Endodermal cell (in vitro differentiated cells): ENCODE measurements at regions not wholly inside any gene's neighbourhood (a gene's known extent, or its start where the extent isn't known, plus 50 kb on each side); places are given as distances from the start of the nearest gene placed in this dataset.

Experiments
- DNase-seq: peaks from one replicate; pipeline ENCODE4 v3.0.0-alpha.2; 2017
- H3K27ac ChIP-seq: 2 replicates; pipeline ENCODE4 v1.5.1; 2013; ENCODE audit warnings: mild to moderate bottlenecking, low read depth, low read length, moderate library complexity
- H3K27me3 ChIP-seq: 2 replicates; pipeline ENCODE4 v1.6.1; 2013; ENCODE audit warnings: mild to moderate bottlenecking, low read length, moderate library complexity; ENCODE audit not compliant: insufficient read depth, control insufficient read depth, poor library complexity, severe bottlenecking
- H3K36me3 ChIP-seq: 2 replicates; pipeline ENCODE4 v1.7.0; 2013; ENCODE audit warnings: mild to moderate bottlenecking, low read length, moderate library complexity; ENCODE audit not compliant: control insufficient read depth, insufficient read depth
- H3K4me1 ChIP-seq: one replicate; pipeline ENCODE4 v1.7.0; 2013; ENCODE audit warnings: low read length; ENCODE audit not compliant: control insufficient read depth, insufficient read depth
- H3K4me3 ChIP-seq: 2 replicates; pipeline ENCODE4 v1.5.1; 2013; ENCODE audit warnings: mild to moderate bottlenecking, low read length, moderate library complexity
- H3K9ac ChIP-seq: 2 replicates; pipeline ENCODE4 v1.6.1; 2013; ENCODE audit warnings: mild to moderate bottlenecking, low read length, moderate library complexity; ENCODE audit not compliant: poor library complexity, severe bottlenecking; ENCODE audit errors: extremely low read depth
- H3K9me3 ChIP-seq: 2 replicates; pipeline ENCODE4 v1.6.1; 2013; ENCODE audit warnings: mild to moderate bottlenecking, low read length, moderate library complexity; ENCODE audit not compliant: control insufficient read depth
- H3K27ac Mint-ChIP-seq: 2 replicates; pipeline ENCODE4 v1.8.0; 2020; ENCODE audit warnings: mixed read lengths
- H3K27me3 Mint-ChIP-seq: 2 replicates; pipeline ENCODE4 v1.8.0; 2021; ENCODE audit warnings: mild to moderate bottlenecking, mixed read lengths; ENCODE audit not compliant: insufficient read depth
- H3K36me3 Mint-ChIP-seq: 2 replicates; pipeline ENCODE4 v1.8.0; 2020; ENCODE audit warnings: low read depth, mixed read lengths
- H3K4me1 Mint-ChIP-seq: 2 replicates; pipeline ENCODE4 v1.8.0; 2020; ENCODE audit warnings: mixed read lengths
- H3K4me3 Mint-ChIP-seq: 2 replicates; pipeline ENCODE4 v1.8.0; 2020; ENCODE audit warnings: mild to moderate bottlenecking, moderate library complexity, mixed read lengths
- H3K9me3 Mint-ChIP-seq: 2 replicates; pipeline ENCODE4 v1.8.0; 2020; ENCODE audit warnings: mild to moderate bottlenecking, mixed read lengths
- CTCF ChIP-seq: fragments of 200-600 bp; sonication (generic); conservative IDR thresholded peaks from 2 replicates; pipeline ENCODE4 v1.5.0; 2021; ENCODE audit warnings: antibody characterized with exemption, mild to moderate bottlenecking
- WGBS, 2 experiments: methylation state at CpG; one replicate each; pipeline versions ENCODE4 v1.1.5 to v1.1.7; 2013; ENCODE audit warnings: missing lambda C conversion rate in 2 of 2, mixed read lengths in 1 of 2; ENCODE audit not compliant: insufficient coverage in 1 of 2, insufficient read length in 1 of 2; 5-methylcytosine and 5-hydroxymethylcytosine counted together

GRCh38 chr10:111709603-111710002, 474.0 kb downstream of the GPAM start:
- no peak for TF ChIP-seq CTCF
- Mint-ChIP-seq H3K36me3 (no peaks in the 10 kb centered on the region), H3K27ac (no peak overlapping the region), H3K4me3 (no peak overlapping the region), H3K4me1 (no peaks in the 10 kb centered on the region), H3K27me3 (peaks cover 2% of the 10 kb centered on the region), H3K9me3 (no peaks in the 10 kb centered on the region)
- H3K27me3 ChIP-seq: no peaks in the 10 kb centered on the region
- no peaks in the 10 kb centered on the region for H3K36me3 ChIP-seq
- H3K27ac ChIP-seq: no peak overlapping the region
- H3K4me3 ChIP-seq: no peak overlapping the region
- no peak overlapping the region for H3K9ac ChIP-seq
- 86 to 92% methylated on average over 2 to 4 of the region's 4 CpGs for WGBS, 2 experiments
- no peak for DNase-seq
- H3K4me1 ChIP-seq: no peaks in the 10 kb centered on the region
- no peaks in the 10 kb centered on the region for H3K9me3 ChIP-seq

- H3K9me3 ChIP-seq: peaks cover 18% of the 10 kb centered on the region
- no peak overlapping the region for H3K9ac ChIP-seq
- no peak for TF ChIP-seq CTCF
- no peak overlapping the region for H3K27ac ChIP-seq
- no peaks in the 10 kb centered on the region for H3K4me1 Mint-ChIP-seq
- H3K36me3 Mint-ChIP-seq: no peaks in the 10 kb centered on the region
- no peak overlapping the region for H3K4me3 Mint-ChIP-seq
- no peak overlapping the region for H3K4me3 ChIP-seq
- H3K27ac Mint-ChIP-seq: no peak overlapping the region
- no peaks in the 10 kb centered on the region for H3K36me3 ChIP-seq
- H3K4me1 ChIP-seq: no peaks in the 10 kb centered on the region
- DNase-seq: no peak
- H3K9me3 Mint-ChIP-seq: peaks cover 32% of the 10 kb centered on the region
- H3K27me3 ChIP-seq: no peaks in the 10 kb centered on the region
- no peaks in the 10 kb centered on the region for H3K27me3 Mint-ChIP-seq
Measured at GRCh38 chr10:111716032-111716431, 467.5 kb downstream of the GPAM start.

GRCh38 chr10:111724121-111724520, 459.4 kb downstream of the GPAM start:
- no peak overlapping the region for H3K9ac ChIP-seq
- no peak for TF ChIP-seq CTCF
- H3K27ac ChIP-seq: no peak overlapping the region
- Mint-ChIP-seq H3K36me3 (no peaks in the 10 kb centered on the region), H3K4me3 (no peak overlapping the region), H3K9me3 (no peaks in the 10 kb centered on the region), H3K27me3 (no peaks in the 10 kb centered on the region), H3K4me1 (no peaks in the 10 kb centered on the region), H3K27ac (no peak overlapping the region)
- H3K9me3 ChIP-seq: no peaks in the 10 kb centered on the region
- 82 to 100% methylated on average over 1 of the region's 1 CpG for WGBS, 2 experiments
- peaks cover 25% of the 10 kb centered on the region for H3K27me3 ChIP-seq
- no peak overlapping the region for H3K4me3 ChIP-seq
- DNase-seq: no peak
- H3K36me3 ChIP-seq: no peaks in the 10 kb centered on the region
- H3K4me1 ChIP-seq: no peaks in the 10 kb centered on the region
